ENCODE measurements at regions not wholly inside any gene's neighbourhood (a gene's known extent, or its start where the extent isn't known, plus 50 kb on each side); places are given as distances from the start of the nearest gene placed in this dataset.

DNA sequence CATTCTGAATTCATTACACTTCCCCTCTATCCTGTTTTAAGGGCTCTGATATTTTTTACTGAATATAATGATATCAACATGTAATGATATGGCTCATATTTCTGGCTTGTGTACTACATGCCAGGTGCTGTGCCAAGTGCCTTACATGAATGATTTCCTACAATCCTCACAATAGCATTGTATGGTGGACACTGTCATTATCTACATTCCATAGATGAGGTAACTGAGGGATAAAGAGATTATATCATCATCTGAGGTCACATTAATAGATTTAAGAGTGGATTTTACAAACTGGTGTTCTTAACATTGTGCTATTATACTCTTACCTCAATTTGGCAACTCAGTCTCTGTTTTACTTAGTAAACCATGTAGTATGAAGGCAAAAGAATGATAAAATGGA, 502.0 kb downstream of the LIG4 start:
- TF ChIP-seq POLR2A (IDR thresholded peaks at IDR 0.05) (no peak), EP300 (IDR thresholded peaks at IDR 0.05) (no peak)
- intact Hi-C loops (cut with DNase I; ENCODE audit: low total_unique reads), result no loop called here

GRCh38 chr13:107712145-107712860, 503.0 kb downstream of the LIG4 start:
- Histone ChIP-seq H3K27me3 (no peaks in the 10 kb centered on the region), H3K4me1 (no peaks in the 10 kb centered on the region), H3K27ac (no peak overlapping the region), H3K36me3 (no peaks in the 10 kb centered on the region), H3K4me3 (no peak overlapping the region), H3K9me3 (no peaks in the 10 kb centered on the region)
- 55 to 77% (median 74%) methylated on average over 9 of the region's 9 CpGs for WGBS, 5 donors
- TF ChIP-seq POLR2A (IDR thresholded peaks at IDR 0.05) (no peak), POLR2AphosphoS5 (IDR thresholded peaks at IDR 0.05) (no peak), EP300 (IDR thresholded peaks at IDR 0.05) (no peak)
- TF ChIP-seq, protein P1, sequence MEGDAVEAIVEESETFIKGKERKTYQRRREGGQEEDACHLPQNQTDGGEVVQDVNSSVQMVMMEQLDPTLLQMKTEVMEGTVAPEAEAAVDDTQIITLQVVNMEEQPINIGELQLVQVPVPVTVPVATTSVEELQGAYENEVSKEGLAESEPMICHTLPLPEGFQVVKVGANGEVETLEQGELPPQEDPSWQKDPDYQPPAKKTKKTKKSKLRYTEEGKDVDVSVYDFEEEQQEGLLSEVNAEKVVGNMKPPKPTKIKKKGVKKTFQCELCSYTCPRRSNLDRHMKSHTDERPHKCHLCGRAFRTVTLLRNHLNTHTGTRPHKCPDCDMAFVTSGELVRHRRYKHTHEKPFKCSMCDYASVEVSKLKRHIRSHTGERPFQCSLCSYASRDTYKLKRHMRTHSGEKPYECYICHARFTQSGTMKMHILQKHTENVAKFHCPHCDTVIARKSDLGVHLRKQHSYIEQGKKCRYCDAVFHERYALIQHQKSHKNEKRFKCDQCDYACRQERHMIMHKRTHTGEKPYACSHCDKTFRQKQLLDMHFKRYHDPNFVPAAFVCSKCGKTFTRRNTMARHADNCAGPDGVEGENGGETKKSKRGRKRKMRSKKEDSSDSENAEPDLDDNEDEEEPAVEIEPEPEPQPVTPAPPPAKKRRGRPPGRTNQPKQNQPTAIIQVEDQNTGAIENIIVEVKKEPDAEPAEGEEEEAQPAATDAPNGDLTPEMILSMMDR (IDR thresholded peaks at IDR 0.05), result no peak
- intact Hi-C loops (cut with DNase I; ENCODE audit: low total_unique reads), result no loop called here
- DNase-seq, result no peak

More for the DNA sequence above, 502.0 kb downstream of the LIG4 start:
- Histone ChIP-seq H3K9me3 (no peaks in the 10 kb centered on the region), H3K4me3 (no peak overlapping the region), H3K27me3 (no peaks in the 10 kb centered on the region), H3K27ac (no peak overlapping the region), H3K36me3 (no peaks in the 10 kb centered on the region), H3K4me1 (no peaks in the 10 kb centered on the region)
- no peak for DNase-seq

DNA sequence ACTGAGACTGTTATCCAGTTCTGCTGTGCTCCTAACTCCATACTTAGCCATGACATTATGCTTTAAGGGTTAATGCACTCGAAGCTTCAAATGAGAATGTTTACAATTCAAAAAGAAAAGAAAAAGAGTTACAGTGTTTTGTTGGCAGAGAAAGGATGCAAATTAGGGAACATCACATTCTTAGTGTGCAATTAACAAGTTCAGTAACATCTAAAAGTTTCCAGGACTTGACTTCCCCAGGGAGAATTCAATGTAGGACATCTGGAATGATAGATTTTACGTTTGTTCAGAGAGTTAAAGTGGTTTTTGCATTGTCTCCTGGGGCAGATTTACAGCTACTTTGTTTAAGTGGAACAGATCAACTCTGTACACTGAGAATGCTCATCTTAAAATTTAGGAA, 525.2 kb downstream of the LIG4 start:
- H3K27me3 ChIP-seq, result no peaks in the 10 kb centered on the region
- TF ChIP-seq POLR2A (IDR thresholded peaks at IDR 0.05) (no peak), EP300 (IDR thresholded peaks at IDR 0.05) (no peak), POLR2AphosphoS5 (IDR thresholded peaks at IDR 0.05) (no peak)
- TF ChIP-seq, protein P1 (IDR thresholded peaks at IDR 0.05), result no peak
- H3K9me3 ChIP-seq, result peaks cover 0 to 4% (median 0%) of the 10 kb centered on the region in 4 donors
- no peak overlapping the region for H3K27ac ChIP-seq
- intact Hi-C loops (cut with DNase I; ENCODE audit: low total_unique reads), result no loop called here
- no peaks in the 10 kb centered on the region for H3K4me1 ChIP-seq
- no peaks in the 10 kb centered on the region for H3K36me3 ChIP-seq
- 11 to 35% (median 28%) methylated on average over 2 of the region's 2 CpGs for WGBS, 5 donors
- DNase-seq, result no peak
- H3K4me3 ChIP-seq, result no peak overlapping the region

GRCh38 chr13:107685876-107686275, 529.5 kb downstream of the LIG4 start:
- intact Hi-C loops (cut with DNase I; ENCODE audit: low total_unique reads), result no loop called here
- TF ChIP-seq POLR2A (IDR thresholded peaks at IDR 0.05), result no peak
- no peak for TF ChIP-seq EP300 (IDR thresholded peaks at IDR 0.05)
- no peak for TF ChIP-seq POLR2AphosphoS5 (IDR thresholded peaks at IDR 0.05)
- TF ChIP-seq, protein P1 (IDR thresholded peaks at IDR 0.05), result no peak
- H3K27me3 ChIP-seq, result no peaks in the 10 kb centered on the region
- DNase-seq, result no peak
- H3K9me3 ChIP-seq, result peaks cover 0 to 2% (median 0%) of the 10 kb centered on the region in 4 donors
- H3K4me1 ChIP-seq, result no peaks in the 10 kb centered on the region
- no peak overlapping the region for H3K4me3 ChIP-seq
- WGBS, 5 donors, result 88 to 92% (median 91%) methylated on average over 9 of the region's 9 CpGs
- no peak overlapping the region for H3K27ac ChIP-seq
- H3K36me3 ChIP-seq, result no peaks in the 10 kb centered on the region

- Histone ChIP-seq H3K9me3 (no peaks in the 10 kb centered on the region), H3K4me1 (no peaks in the 10 kb centered on the region), H3K36me3 (no peaks in the 10 kb centered on the region), H3K4me3 (no peak overlapping the region), H3K27ac (no peak overlapping the region), H3K27me3 (no peaks in the 10 kb centered on the region)
- TF ChIP-seq POLR2A (IDR thresholded peaks at IDR 0.05), result no peak
- TF ChIP-seq, protein P1 (IDR thresholded peaks at IDR 0.05), result no peak
- no peak for TF ChIP-seq POLR2AphosphoS5 (IDR thresholded peaks at IDR 0.05)
- no peak for TF ChIP-seq EP300 (IDR thresholded peaks at IDR 0.05)
- 68 to 78% (median 74%) methylated on average over 10 of the region's 10 CpGs for WGBS, 5 donors
- intact Hi-C loops (cut with DNase I; ENCODE audit: low total_unique reads), result no loop called here
- DNase-seq, result no peak
Observed at GRCh38 chr13:107681600-107681999, 533.7 kb downstream of the LIG4 start.
